ENCODE measurements at regions not wholly inside any gene's neighbourhood (a gene's known extent, or its start where the extent isn't known, plus 50 kb on each side); places are given as distances from the start of the nearest gene placed in this dataset.

GRCh38 chr6:144714021-144714712, 429.0 kb downstream of the UTRN start:
- H3K27ac ChIP-seq = no peak overlapping the region
- H3K4me1 ChIP-seq = peaks cover 0 to 5% (median 0%) of the 10 kb centered on the region in 3 donors
- 76 to 88% methylated on average over 2 of the region's 2 CpGs for WGBS, 2 donors (ENCODE audit: low coverage in 1 of 2)
- H3K9me3 ChIP-seq = no peaks in the 10 kb centered on the region
- no peaks in the 10 kb centered on the region for H3K36me3 ChIP-seq
- no peak overlapping the region for H3K4me3 ChIP-seq
- TF ChIP-seq POLR2A (IDR thresholded peaks at IDR 0.05) (no peak), POLR2AphosphoS5 (IDR thresholded peaks at IDR 0.05) (no peak), CTCF (IDR thresholded peaks at IDR 0.05) (no peak), EP300 (IDR thresholded peaks at IDR 0.05) (no peak)
- no peak for ATAC-seq
- no peaks in the 10 kb centered on the region for H3K27me3 ChIP-seq

GRCh38 chr6:144715344-144715743, 430.2 kb downstream of the UTRN start:
- H3K27ac ChIP-seq = no peak overlapping the region
- H3K4me3 ChIP-seq = no peak overlapping the region
- no peak for ATAC-seq
- WGBS, 2 donors (ENCODE audit: low coverage in 1 of 2) = 100% methylated on average over 2 of the region's 2 CpGs; no CpG with 5 or more reads in 1 of the 2 donors
- no peaks in the 10 kb centered on the region for H3K9me3 ChIP-seq
- H3K27me3 ChIP-seq = no peaks in the 10 kb centered on the region
- no peak for TF ChIP-seq POLR2A (IDR thresholded peaks at IDR 0.05)
- TF ChIP-seq EP300 (IDR thresholded peaks at IDR 0.05) = no peak
- no peak for TF ChIP-seq CTCF (IDR thresholded peaks at IDR 0.05)
- TF ChIP-seq POLR2AphosphoS5 (IDR thresholded peaks at IDR 0.05) = no peak
- H3K4me1 ChIP-seq = peaks cover 0 to 5% (median 0%) of the 10 kb centered on the region in 3 donors
- H3K36me3 ChIP-seq = no peaks in the 10 kb centered on the region

- no peak for ATAC-seq
- H3K27ac ChIP-seq = no peak overlapping the region
- H3K4me3 ChIP-seq = no peak overlapping the region
- H3K4me1 ChIP-seq = peaks cover 0 to 5% (median 0%) of the 10 kb centered on the region in 3 donors
- TF ChIP-seq POLR2AphosphoS5 (IDR thresholded peaks at IDR 0.05) (no peak), POLR2A (IDR thresholded peaks at IDR 0.05) (no peak), CTCF (IDR thresholded peaks at IDR 0.05) (no peak), EP300 (IDR thresholded peaks at IDR 0.05) (no peak)
- H3K36me3 ChIP-seq = no peaks in the 10 kb centered on the region
- no peaks in the 10 kb centered on the region for H3K9me3 ChIP-seq
- WGBS, 2 donors (ENCODE audit: low coverage in 1 of 2) = 95 to 100% methylated on average over 2 of the region's 2 CpGs
- no peaks in the 10 kb centered on the region for H3K27me3 ChIP-seq
These were observed 433.3 kb downstream of the UTRN start for GRCh38 chr6:144718431-144718830.

GRCh38 chr6:144721232-144721631, 436.1 kb downstream of the UTRN start:
- H3K27ac ChIP-seq = no peak overlapping the region
- no peak overlapping the region for H3K4me3 ChIP-seq
- no peaks in the 10 kb centered on the region for H3K4me1 ChIP-seq
- H3K27me3 ChIP-seq = no peaks in the 10 kb centered on the region
- H3K9me3 ChIP-seq = no peaks in the 10 kb centered on the region
- TF ChIP-seq POLR2AphosphoS5 (IDR thresholded peaks at IDR 0.05) (no peak), CTCF (IDR thresholded peaks at IDR 0.05) (no peak), POLR2A (IDR thresholded peaks at IDR 0.05) (no peak), EP300 (IDR thresholded peaks at IDR 0.05) (no peak)
- ATAC-seq = no peak
- no peaks in the 10 kb centered on the region for H3K36me3 ChIP-seq
- 100% methylated on average over 1 of the region's 3 CpGs for WGBS, 2 donors (ENCODE audit: low coverage in 1 of 2)

GRCh38 chr6:144722154-144722737, 437.1 kb downstream of the UTRN start:
- H3K9me3 ChIP-seq = no peaks in the 10 kb centered on the region
- no peaks in the 10 kb centered on the region for H3K27me3 ChIP-seq
- H3K4me1 ChIP-seq = no peaks in the 10 kb centered on the region
- H3K27ac ChIP-seq = no peak overlapping the region
- H3K4me3 ChIP-seq = no peak overlapping the region
- WGBS, 2 donors (ENCODE audit: low coverage in 1 of 2) = 86 to 98% methylated on average over 3 of the region's 3 CpGs
- H3K36me3 ChIP-seq = no peaks in the 10 kb centered on the region
- TF ChIP-seq POLR2AphosphoS5 (IDR thresholded peaks at IDR 0.05) (no peak), POLR2A (IDR thresholded peaks at IDR 0.05) (no peak), EP300 (IDR thresholded peaks at IDR 0.05) (no peak)
- no peak for ATAC-seq

All from gastroesophageal sphincter (tissue), 4 donors.